Pulmonary artery endothelial cell (primary cell): ENCODE measurements at regions not wholly inside any gene's neighbourhood (a gene's known extent, or its start where the extent isn't known, plus 50 kb on each side); places are given as distances from the start of the nearest gene placed in this dataset.
"Not testable (repeated sequence)": the region's sequence is repeated elsewhere in the genome, so short reads cannot be mapped to it uniquely, and the experiment has no call there.

Experiments used
- DNase-seq: peaks from one replicate; pipeline ENCODE4 v3.0.0-alpha.2; 2011; ENCODE audit warnings: low read depth, low spot score

DNA sequence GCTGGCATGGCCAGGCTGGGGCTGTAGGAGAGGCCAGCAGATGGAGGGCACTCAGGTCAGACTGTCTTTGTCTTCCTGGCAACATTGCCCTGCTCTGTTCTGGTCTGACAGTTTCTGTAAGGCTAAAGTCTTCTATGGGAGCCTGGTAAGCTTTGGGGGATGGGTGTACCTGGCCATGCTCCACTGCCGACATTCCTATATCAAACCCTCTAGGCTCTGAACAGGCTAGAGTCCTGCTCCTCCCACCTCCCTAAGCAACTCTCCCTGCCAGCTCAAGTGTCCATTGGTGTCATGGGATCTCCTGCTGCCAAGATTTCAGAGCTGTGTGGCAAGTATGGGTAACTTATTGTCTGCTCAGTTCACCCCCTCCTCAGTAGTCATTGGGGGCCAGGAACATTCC, 163.5 kb upstream of the UGT8 start:
- DNase-seq, result no peak

GRCh38 chr4:114442856-114443255, 155.8 kb upstream of the UGT8 start:
- DNase-seq, result no peak

GRCh38 chr4:114444211-114444610, 154.4 kb upstream of the UGT8 start:
- no peak for DNase-seq

- DNase-seq, result not testable (repeated sequence)
Observed at GRCh38 chr4:114447963-114448516, 150.6 kb upstream of the UGT8 start.

GRCh38 chr4:114458728-114459127, 139.9 kb upstream of the UGT8 start:
- no peak for DNase-seq

DNA sequence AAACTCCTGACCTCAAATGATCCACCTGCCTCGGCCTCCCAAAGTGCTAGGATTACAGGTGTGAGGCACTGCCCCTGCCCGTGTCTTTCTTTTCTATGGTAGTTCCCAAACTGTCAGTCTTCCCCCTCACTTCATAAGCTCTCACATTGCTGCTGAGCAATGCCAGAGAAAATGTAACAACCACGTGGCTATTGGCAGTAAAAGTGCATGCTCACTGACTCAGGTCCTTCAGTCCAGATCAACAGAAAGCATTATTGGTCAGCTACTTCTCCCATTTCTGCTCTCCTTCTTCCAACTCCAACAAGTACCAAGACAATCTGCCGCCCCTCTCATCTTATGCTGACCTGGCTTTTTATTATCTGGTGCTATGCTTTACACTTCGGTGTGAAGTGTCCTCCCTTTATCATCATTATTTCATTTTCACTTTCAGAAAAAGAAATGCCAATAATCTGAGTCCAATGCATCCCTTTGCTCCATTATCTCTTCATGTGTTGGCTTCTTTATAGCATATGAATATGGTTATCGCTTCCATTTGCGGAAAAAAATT, 133.8 kb upstream of the UGT8 start:
- DNase-seq, result no peak

DNA sequence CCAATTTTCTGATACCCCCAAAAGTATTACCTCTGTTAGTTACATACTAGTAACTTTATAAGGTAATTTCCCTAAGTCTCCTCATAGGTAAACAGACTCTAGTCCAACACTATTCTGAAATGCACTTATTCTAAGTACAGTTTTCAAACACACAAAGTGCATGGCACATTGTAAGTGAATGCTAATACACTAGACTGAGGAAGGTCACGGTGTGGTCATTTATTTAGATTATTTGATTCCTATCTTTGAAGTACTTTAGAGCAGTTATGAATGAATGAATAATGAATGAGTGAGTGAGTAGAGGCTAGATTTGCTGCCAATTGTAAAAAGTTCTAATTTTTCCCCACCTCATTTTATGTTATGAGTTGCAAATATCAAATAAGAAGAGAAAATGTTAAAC, 132.8 kb upstream of the UGT8 start:
- DNase-seq, result no peak

DNA sequence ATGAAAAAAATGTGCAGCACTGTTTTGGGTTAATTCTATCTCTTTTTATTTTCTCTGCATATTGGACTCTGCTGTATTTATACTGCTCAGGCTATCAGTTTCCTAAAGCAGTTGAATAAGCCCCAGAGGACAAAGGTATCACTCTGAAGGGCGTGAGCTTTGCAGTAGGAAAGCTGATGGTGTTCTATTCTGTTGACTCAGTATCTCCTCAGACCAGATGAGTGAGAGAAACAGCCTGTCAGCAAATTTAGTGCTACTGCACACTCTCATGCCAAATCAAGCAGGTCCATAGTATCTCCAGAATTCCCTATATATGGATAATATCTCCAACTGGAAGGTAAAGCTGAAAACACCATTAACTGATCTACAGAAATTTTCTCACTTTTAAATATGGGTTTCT, 132.3 kb upstream of the UGT8 start:
- DNase-seq, result no peak

- DNase-seq, result no peak
Observed at GRCh38 chr4:114472269-114473032, 126.2 kb upstream of the UGT8 start.

GRCh38 chr4:114474188-114474800, 124.3 kb upstream of the UGT8 start:
- no peak for DNase-seq

- no peak for DNase-seq
Observed at GRCh38 chr4:114476310-114476709, 122.3 kb upstream of the UGT8 start.

DNA sequence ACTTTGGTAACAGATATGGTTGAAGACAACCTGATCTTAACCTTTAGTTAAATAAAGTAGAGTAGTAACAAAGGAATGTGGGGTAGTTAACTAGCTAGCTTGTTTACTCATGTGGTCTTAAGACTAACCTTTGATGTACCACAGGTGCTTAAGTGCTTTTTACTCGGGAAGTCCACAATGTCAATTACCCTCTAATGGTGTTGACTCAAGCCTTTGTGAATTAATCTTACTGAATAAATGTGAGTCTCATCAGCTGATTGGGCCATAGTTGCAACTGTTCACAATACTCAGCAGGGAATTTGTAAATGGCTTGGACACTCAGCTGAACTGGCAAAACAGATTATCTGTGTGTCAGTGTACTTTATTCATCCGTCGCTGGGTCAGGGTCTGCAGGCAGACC, 119.0 kb upstream of the UGT8 start:
- no peak for DNase-seq

DNA sequence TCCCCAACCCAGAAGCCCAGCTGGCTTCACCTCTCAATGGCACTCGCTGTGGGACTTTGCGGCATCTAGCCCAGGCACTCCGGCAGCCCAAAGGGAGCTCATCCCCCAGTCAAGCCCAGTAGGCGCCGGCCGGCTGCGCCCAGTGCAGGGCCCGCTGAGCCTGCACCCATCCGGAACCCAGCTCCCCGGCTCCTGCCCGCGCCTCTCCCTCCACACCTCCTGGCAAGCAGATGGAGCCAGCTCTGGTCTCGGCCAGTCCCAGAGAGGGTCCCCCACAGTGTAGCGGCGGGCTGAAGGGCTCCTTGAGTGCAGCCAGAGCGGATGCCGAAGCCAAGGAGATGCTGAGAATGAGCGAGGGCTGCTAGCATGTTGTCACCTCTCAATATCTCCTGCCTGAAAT, 116.8 kb upstream of the UGT8 start:
- no peak for DNase-seq

GRCh38 chr4:114487101-114487500, 111.5 kb upstream of the UGT8 start:
- DNase-seq, result no peak

DNA sequence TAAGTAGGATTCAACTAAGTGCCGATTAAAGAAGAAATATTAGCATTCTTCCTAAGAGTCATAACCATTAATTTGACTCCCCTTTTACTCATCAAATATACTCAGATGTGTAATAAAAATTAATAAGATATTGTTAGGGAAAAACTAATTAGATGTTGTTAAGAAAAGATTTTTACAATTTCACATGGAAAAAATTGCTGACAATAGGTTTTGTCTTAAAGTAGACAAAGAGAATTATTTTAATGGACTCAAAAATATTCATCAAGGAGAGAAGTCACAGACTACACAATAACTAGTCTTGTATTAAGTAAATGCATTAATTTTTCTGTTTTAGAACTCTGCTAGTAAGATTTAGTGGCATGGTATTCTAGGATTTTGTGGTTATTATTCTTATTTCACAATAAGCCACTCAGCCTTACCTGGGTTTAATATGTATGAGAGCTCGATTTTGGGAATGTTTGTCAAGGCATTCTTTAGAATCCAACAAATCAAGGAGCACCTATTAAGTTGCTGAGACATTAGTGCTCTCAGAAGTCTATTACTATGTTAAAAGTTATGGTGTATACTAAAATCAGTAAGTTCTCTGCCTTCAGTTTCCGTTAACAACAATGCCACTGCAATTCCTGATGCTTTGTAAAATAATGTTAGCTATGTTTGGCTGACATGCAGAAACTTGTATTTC, 110.2 kb upstream of the UGT8 start:
- no peak for DNase-seq

- no peak for DNase-seq
Observed at GRCh38 chr4:114494246-114494803, 104.3 kb upstream of the UGT8 start.

DNA sequence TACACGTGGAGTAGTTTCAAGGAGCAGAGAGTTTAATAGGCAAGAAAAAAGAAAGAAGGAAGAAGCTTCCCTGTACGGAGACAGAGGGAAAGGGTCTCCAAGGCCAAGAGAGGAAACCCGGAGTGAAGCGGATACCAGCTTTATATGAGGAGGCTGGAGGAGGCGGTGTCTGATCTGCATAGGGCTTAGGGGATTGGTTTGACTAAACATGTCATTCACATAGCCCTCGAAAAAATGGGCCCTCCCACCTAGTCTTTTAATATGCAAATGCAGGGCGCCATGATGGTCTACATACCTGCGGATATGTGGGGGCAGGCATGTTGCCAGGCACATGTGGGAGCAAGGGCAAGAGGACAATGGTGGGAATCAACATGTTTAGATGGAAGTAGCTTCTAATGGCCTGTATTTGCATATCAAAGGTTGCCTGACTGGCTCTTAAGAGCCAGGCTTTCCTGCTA, 103.1 kb upstream of the UGT8 start:
- DNase-seq, result no peak

GRCh38 chr4:114497116-114497515, 101.5 kb upstream of the UGT8 start:
- no peak for DNase-seq

DNA sequence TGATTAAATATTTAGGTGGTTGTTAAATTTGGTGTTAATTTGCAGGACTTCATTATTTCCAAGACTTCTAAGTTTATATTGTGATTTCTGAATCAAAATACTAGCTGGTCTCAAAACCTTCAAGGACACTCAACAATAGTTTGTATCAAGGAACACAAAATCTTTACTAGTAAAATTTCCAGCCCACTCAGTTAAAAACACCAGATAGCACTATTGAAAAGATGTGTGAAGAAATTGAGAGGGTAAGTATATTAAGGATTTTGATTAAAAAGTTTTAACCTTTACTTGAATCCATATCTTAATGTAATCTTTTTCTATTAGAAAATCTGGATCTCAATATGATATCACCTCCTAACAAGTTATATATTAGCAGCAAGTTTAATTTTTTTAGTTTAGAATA, 89.3 kb upstream of the UGT8 start:
- DNase-seq, result no peak

GRCh38 chr4:114512595-114513295, 85.9 kb upstream of the UGT8 start:
- DNase-seq, result no peak

GRCh38 chr4:114519368-114519767, 79.2 kb upstream of the UGT8 start:
- no peak for DNase-seq
